ENCODE measurements at regions not wholly inside any gene's neighbourhood (a gene's known extent, or its start where the extent isn't known, plus 50 kb on each side); places are given as distances from the start of the nearest gene placed in this dataset.

- no peak for DNase-seq (ENCODE audit: low read depth)
Observed at GRCh38 chr18:54769526-54770464, 58.5 kb upstream of the RAB27B start.

DNA sequence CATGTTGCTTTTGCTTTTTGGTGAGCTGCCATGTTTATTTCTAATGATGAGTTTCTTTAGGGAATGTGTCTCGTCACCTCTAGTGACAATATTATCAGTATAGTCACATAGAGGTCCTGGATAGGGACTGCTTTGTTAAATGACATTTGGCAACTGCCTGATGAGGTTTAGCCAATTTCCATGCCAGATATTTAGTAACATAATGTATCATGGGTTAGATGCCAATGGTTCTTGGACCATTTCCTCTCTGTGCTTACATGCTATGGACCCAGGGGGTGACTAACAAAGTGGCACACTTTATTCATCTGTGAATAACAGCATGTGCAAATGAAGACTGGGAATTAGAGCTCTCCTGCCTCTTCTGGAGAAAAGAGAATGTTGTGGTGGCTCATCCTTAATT is 56.2 kb upstream of the RAB27B start:
- no peak for DNase-seq (ENCODE audit: low read depth)

- no peak for DNase-seq (ENCODE audit: low read depth)
Observed at GRCh38 chr18:54774423-54774822, 53.9 kb upstream of the RAB27B start.

DNA sequence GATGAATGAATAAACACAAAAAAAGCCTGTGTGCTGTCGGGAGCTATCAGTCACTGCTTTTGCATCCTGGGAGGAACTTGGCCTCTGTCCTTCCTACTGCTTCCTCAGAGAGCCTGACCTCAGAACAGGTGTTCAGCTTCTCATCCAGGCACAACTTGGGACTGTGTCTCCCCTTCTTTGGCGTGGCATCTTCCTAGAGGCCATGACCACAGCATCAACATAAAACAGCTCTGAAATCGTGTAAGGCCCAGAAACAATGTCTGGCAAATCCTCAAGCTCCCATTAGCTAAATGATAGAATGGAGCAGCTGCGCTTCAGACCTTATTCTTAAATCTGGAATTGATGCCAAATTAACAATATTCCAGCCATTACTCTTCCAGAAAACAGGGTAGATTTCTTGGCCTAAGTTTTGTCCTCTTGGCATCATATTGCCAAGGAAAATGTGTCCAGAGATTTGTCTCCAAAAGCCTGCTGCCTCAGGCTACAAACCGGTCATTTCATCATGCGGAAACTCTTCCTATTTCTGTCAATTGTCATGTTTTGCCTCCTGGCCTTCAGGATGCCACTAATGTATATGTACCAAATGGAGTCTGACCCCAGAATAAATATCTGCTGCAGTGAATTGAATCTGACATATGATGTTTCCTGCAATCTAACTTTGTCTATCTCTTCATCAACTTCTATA is 53.2 kb upstream of the RAB27B start:
- no peak for DNase-seq (ENCODE audit: low read depth)

GRCh38 chr18:54775686-54776085 is 52.6 kb upstream of the RAB27B start:
- no peak for DNase-seq (ENCODE audit: low read depth)

DNA sequence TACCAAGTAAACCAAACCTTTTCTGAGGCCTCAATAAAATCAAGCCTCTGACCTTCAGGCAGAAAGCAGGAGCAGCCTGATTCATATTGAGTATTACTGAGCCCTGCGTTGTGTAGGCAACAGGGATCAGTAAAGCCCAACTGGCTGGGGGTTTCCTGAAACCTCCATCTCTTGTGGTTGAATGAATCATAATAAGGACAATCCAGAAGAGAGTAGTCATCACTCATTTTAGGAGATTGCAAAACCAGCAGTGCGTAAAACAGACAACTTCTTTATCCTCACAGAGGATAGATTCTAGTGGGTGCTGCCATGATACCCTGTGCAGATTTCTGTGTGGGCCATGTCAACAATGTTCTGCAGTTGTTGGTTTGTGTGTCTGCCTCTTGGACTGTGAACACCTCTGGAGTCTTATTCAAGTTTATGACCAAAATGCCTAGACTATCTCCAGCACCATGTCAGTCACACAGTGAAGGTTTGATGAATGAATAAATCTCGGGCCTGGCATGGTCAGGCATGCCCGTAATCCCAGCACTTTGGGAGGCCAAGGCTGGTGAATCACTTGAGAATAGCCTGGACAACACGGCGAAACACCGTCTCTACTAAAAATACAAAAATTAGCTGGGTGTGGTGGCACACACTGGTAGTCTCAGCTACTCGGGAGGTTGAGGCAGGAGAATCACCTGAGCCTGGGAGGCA is 51.8 kb upstream of the RAB27B start:
- no peak for DNase-seq (ENCODE audit: low read depth)

DNA sequence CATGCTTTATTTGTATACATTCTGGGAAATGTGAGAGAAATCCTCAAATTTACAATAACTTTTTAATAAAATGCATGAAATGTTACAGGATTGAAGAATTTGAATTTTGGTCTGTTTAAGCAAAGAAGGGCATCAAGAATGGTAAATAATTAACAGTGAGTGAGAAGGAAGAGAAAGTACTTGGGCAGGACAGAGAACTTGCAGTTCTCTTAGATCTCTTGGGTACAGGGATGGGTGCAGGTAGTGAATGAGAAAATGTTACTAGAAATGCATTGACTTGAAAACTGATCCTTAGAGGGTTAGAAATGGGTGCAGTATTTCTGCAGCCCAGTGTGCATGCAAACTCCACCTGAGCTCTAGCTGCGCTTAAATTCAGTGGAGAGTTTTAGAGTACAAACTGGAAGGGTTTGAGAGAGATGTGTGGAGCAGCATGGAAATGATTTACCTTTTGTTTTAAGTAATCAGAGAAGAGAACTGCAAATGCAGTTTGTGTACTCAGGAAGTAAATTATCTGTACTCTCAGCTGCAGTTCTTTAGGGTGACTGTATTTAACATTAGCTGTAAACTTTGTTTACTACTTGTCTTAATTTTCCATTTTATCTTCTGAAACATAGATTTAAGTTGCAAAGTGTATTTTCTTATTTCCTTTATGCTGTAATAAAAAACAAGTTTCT is 51.0 kb upstream of the RAB27B start:
- DNase-seq (ENCODE audit: low read depth) = no peak

DNA sequence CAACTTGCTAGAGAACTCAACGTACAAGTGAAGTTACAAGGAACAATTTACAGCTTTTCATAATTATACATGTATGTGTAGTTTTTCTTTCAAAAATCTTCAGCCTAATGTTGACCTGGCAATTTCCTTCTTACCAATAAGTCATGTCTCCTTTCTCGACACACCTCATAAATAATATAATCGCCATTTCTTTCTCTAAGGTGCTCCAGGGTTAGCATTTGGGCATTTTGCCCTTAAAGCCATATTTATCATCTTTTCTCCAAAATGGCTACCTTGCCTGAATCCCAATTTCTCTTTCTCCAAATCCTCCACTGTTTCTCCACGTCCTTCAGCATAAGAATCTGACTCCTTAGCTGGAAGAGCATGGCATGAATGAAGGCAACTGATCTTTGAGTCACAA is 50.3 kb upstream of the RAB27B start:
- no peak for DNase-seq (ENCODE audit: low read depth)
